OCI-LY1 (cell line): ENCODE measurements at regions not wholly inside any gene's neighbourhood (a gene's known extent, or its start where the extent isn't known, plus 50 kb on each side); places are given as distances from the start of the nearest gene placed in this dataset.

Experiments used
- H2AFZ ChIP-seq: fragments of 200-600 bp; sonication (generic), shearing (Covaris generic); 2 replicates; pipeline ENCODE4 v1.6.0; 2014; ENCODE audit warnings: antibody characterized with exemption, mild to moderate bottlenecking, low read length
- H3F3A ChIP-seq: fragments of 200-600 bp; sonication (generic), shearing (Covaris generic); 2 replicates; pipeline ENCODE4 v1.6.0; 2014; ENCODE audit warnings: mild to moderate bottlenecking, antibody characterized with exemption, low read length, moderate library complexity; ENCODE audit not compliant: insufficient read depth
- H3K27ac ChIP-seq: fragments of 200-600 bp; sonication (generic); 2 replicates; pipeline ENCODE4 v1.5.1; 2014; ENCODE audit warnings: low read length, mixed run types, mild to moderate bottlenecking, low read depth; ENCODE audit not compliant: poor library complexity, severe bottlenecking
- H3K27me3 ChIP-seq: fragments of 200-600 bp; sonication (generic); 2 replicates; pipeline ENCODE4 v1.6.0; 2014; ENCODE audit warnings: antibody characterized with exemption, mild to moderate bottlenecking, low read length, moderate library complexity; ENCODE audit not compliant: insufficient read depth
- H3K36me3 ChIP-seq: fragments of 200-600 bp; sonication (generic); 2 replicates; pipeline ENCODE4 v1.6.1; 2014; ENCODE audit warnings: mild to moderate bottlenecking, antibody characterized with exemption, low read length, moderate library complexity, mixed read lengths; ENCODE audit not compliant: insufficient read depth
- H3K4me1 ChIP-seq: fragments of 200-600 bp; sonication (generic); 2 replicates; pipeline ENCODE4 v1.5.1; 2014; ENCODE audit warnings: mild to moderate bottlenecking, low read length, moderate library complexity; ENCODE audit not compliant: insufficient read depth, severe bottlenecking
- H3K4me2 ChIP-seq: fragments of 200-600 bp; sonication (generic), shearing (Covaris generic); 2 replicates; pipeline ENCODE4 v1.6.1; 2014; ENCODE audit warnings: low read length
- H3K4me3 ChIP-seq: fragments of 200-600 bp; sonication (generic); 2 replicates; pipeline ENCODE4 v1.5.1; 2014; ENCODE audit warnings: low read length, low read depth, mild to moderate bottlenecking, mixed read lengths; ENCODE audit not compliant: poor library complexity, severe bottlenecking
- H3K79me2 ChIP-seq: fragments of 200-600 bp; shearing (Covaris generic); 2 replicates; pipeline ENCODE4 v1.6.1; 2016; ENCODE audit warnings: mixed run types, low read length, mixed read lengths; ENCODE audit not compliant: insufficient read depth
- H3K9ac ChIP-seq: fragments of 200-600 bp; sonication (generic), shearing (Covaris generic); 2 replicates; pipeline ENCODE4 v1.6.1; 2014; ENCODE audit warnings: mild to moderate bottlenecking, low read length, mixed read lengths
- H3K9me2 ChIP-seq: fragments of 200-600 bp; sonication (generic), shearing (Covaris generic); 2 replicates; pipeline ENCODE4 v1.6.1; 2014; ENCODE audit warnings: low read depth, mild to moderate bottlenecking, low read length, mixed read lengths
- H3K9me3 ChIP-seq: fragments of 200-600 bp; shearing (Covaris generic); 2 replicates; pipeline ENCODE4 v1.6.1; 2014; ENCODE audit warnings: low read length, mixed read lengths
- H4K20me1 ChIP-seq: fragments of 200-600 bp; sonication (generic), shearing (Covaris generic); 2 replicates; pipeline ENCODE4 v1.6.0; 2016; ENCODE audit warnings: mild to moderate bottlenecking, low read length; ENCODE audit not compliant: insufficient read depth
- EZH2 ChIP-seq: fragments of 200-600 bp; sonication (generic), shearing (Covaris generic); IDR thresholded peaks from 2 replicates; pipeline ENCODE4 v1.8.0; 2017; ENCODE audit warnings: borderline replicate concordance, mixed run types, mild to moderate bottlenecking, antibody characterized with exemption, low read length, moderate library complexity, mixed read lengths
- TF ChIP-seq, protein P1 (sequence below): fragments of 200-600 bp; sonication (generic), shearing (Covaris generic); IDR thresholded peaks from 2 replicates; pipeline ENCODE4 v1.5.1; 2017; ENCODE audit warnings: mild to moderate bottlenecking, antibody characterized with exemption, low read length, moderate library complexity, mixed read lengths

DNA sequence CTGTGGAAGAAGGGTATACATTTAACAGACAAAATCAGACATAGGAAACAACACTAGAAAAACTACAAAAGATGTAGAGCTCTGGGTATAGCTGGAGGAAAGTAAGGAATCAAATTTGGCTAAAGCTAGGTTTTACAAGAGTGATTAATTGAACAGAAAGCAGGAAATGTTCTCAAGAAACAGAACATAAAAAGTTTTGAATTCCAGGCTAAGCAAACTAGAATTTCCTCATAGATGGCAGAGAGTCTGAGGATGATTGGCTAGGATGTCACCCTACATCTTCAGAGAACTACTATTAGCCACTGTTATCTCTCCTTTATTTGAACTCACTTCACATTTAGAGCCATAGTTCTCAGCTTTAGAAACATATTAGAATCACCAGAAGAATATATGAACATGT, 502.1 kb upstream of the PAPPA start:
- Histone ChIP-seq H2AFZ (no peak overlapping the region), H3K27me3 (no peaks in the 10 kb centered on the region), H3K36me3 (no peaks in the 10 kb centered on the region), H3K9ac (no peak overlapping the region), H3K9me3 (no peaks in the 10 kb centered on the region), H3K4me2 (no peak overlapping the region), H3K9me2 (no peaks in the 10 kb centered on the region), H4K20me1 (no peaks in the 10 kb centered on the region), H3K79me2 (no peaks in the 10 kb centered on the region), H3K4me3 (no peak overlapping the region), H3F3A (no peaks in the 10 kb centered on the region), H3K4me1 (no peaks in the 10 kb centered on the region), H3K27ac (no peak overlapping the region)
- TF ChIP-seq, protein P1, sequence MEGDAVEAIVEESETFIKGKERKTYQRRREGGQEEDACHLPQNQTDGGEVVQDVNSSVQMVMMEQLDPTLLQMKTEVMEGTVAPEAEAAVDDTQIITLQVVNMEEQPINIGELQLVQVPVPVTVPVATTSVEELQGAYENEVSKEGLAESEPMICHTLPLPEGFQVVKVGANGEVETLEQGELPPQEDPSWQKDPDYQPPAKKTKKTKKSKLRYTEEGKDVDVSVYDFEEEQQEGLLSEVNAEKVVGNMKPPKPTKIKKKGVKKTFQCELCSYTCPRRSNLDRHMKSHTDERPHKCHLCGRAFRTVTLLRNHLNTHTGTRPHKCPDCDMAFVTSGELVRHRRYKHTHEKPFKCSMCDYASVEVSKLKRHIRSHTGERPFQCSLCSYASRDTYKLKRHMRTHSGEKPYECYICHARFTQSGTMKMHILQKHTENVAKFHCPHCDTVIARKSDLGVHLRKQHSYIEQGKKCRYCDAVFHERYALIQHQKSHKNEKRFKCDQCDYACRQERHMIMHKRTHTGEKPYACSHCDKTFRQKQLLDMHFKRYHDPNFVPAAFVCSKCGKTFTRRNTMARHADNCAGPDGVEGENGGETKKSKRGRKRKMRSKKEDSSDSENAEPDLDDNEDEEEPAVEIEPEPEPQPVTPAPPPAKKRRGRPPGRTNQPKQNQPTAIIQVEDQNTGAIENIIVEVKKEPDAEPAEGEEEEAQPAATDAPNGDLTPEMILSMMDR, result no peak
- no peak for TF ChIP-seq EZH2

DNA sequence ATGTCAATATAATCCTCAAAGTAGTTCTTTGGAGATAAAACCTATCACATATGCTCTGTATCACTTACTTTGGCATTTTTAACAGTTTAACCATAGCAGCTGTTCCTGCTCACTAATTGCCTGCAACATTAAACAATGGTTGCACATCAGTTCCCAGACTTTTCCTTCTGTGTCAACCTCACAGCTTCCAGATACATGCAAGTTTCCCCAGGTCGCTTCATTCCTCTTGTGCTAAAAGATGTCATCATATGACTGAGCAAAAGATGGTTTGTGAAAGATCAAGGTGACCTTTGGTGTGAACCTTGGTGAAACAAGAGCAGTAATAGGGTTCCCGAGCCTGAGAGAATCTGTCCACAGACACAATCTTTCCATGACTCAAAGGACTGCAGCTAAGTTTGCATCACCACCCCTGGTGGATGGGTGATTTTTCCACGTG, 500.4 kb upstream of the PAPPA start:
- H3K9me3 ChIP-seq, result no peaks in the 10 kb centered on the region

DNA sequence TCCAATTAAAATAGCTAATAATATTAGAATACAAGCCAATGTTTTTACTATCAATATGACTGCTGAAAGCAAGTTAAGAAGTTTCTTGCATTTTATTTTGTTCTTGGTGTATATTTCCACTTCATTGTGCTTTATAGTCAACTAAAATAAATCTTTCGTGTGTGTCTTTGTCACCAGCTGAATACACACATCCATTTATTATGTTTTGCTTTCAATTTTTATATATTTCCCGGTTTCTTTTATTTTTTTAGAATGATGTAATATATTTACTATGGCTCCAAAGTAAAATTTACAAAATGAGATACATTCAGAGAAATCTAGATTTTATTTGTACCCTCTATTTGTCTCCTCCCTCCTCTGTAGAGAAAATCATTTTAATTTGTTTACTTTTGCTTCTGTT, 495.9 kb upstream of the PAPPA start:
- Histone ChIP-seq H3K9me2 (no peaks in the 10 kb centered on the region), H3F3A (no peaks in the 10 kb centered on the region), H3K79me2 (no peaks in the 10 kb centered on the region), H3K4me3 (no peak overlapping the region), H3K27ac (no peak overlapping the region), H3K9ac (no peak overlapping the region), H4K20me1 (no peaks in the 10 kb centered on the region), H3K36me3 (no peaks in the 10 kb centered on the region), H3K27me3 (no peaks in the 10 kb centered on the region), H3K9me3 (no peaks in the 10 kb centered on the region), H3K4me1 (no peaks in the 10 kb centered on the region), H3K4me2 (no peak overlapping the region), H2AFZ (no peak overlapping the region)
- TF ChIP-seq, protein P1, result no peak
- TF ChIP-seq EZH2, result no peak

More for the DNA sequence above, 500.4 kb upstream of the PAPPA start:
- Histone ChIP-seq H3K9me2 (no peaks in the 10 kb centered on the region), H3K4me3 (no peak overlapping the region), H3K79me2 (no peaks in the 10 kb centered on the region), H3K27me3 (no peaks in the 10 kb centered on the region), H3F3A (no peaks in the 10 kb centered on the region), H3K4me1 (no peaks in the 10 kb centered on the region), H3K36me3 (no peaks in the 10 kb centered on the region), H3K27ac (no peak overlapping the region), H3K9ac (no peak overlapping the region), H2AFZ (no peak overlapping the region), H4K20me1 (no peaks in the 10 kb centered on the region), H3K4me2 (no peak overlapping the region)
- no peak for TF ChIP-seq EZH2
- TF ChIP-seq, protein P1, result no peak
